SK-N-SH treated with all-trans-retinoic acid at 6 μM for 48 hours (cell line): ENCODE measurements at regions not wholly inside any gene's neighbourhood (a gene's known extent, or its start where the extent isn't known, plus 50 kb on each side); places are given as distances from the start of the nearest gene placed in this dataset.

Source experiments
- ARNTL ChIP-seq: fragments of 450-650 bp; formaldehyde crosslinking; IDR thresholded peaks from 2 replicates; pipeline ENCODE4 v1.5.0; 2020; ENCODE audit warnings: low read depth, mild to moderate bottlenecking, moderate library complexity, borderline replicate concordance
- ESRRG ChIP-seq: fragments of 250-450 bp; sonication (Bioruptor Pico); IDR thresholded peaks from 2 replicates; pipeline ENCODE4 v1.6.1; 2021; ENCODE audit warnings: mild to moderate bottlenecking
- GLIS3 ChIP-seq: fragments of 250-450 bp; sonication (Bioruptor Pico); IDR thresholded peaks from 2 replicates; pipeline ENCODE4 v1.5.0; 2020; ENCODE audit warnings: mild to moderate bottlenecking, moderate library complexity
- ISL1 ChIP-seq: fragments of 250-450 bp; sonication (Bioruptor Pico); IDR thresholded peaks from 2 replicates; pipeline ENCODE4 v2.1.2; 2022; ENCODE audit warnings: mild to moderate bottlenecking, moderate library complexity
- OSR1 ChIP-seq: fragments of 250-450 bp; sonication (Bioruptor Pico); IDR thresholded peaks from 2 replicates; pipeline ENCODE4 v1.8.0; 2022; ENCODE audit warnings: moderate library complexity, mild to moderate bottlenecking, inconsistent platforms
- PATZ1 ChIP-seq: fragments of 250-450 bp; sonication (Bioruptor Pico); IDR thresholded peaks from 2 replicates; pipeline ENCODE4 v1.8.0; 2020; ENCODE audit warnings: mild to moderate bottlenecking, moderate library complexity, borderline replicate concordance
- ZC3H10 ChIP-seq: fragments of 250-450 bp; sonication (Bioruptor Pico); IDR thresholded peaks from 2 replicates; pipeline ENCODE4 v1.5.1; 2021; ENCODE audit warnings: mild to moderate bottlenecking, moderate library complexity
- ZFP3 ChIP-seq: fragments of 250-450 bp; sonication (Bioruptor Pico); IDR thresholded peaks from 2 replicates; pipeline ENCODE4 v1.5.0; 2020; ENCODE audit warnings: mild to moderate bottlenecking, moderate library complexity
- ZFP30 ChIP-seq: fragments of 450-650 bp; formaldehyde crosslinking; IDR thresholded peaks from 2 replicates; pipeline ENCODE4 v1.5.0; 2022; ENCODE audit warnings: mild to moderate bottlenecking, moderate library complexity
- ZNF565 ChIP-seq: fragments of 450-650 bp; formaldehyde crosslinking; conservative IDR thresholded peaks from 2 replicates; pipeline ENCODE4 v1.5.0; 2020; ENCODE audit warnings: low read depth, mild to moderate bottlenecking, moderate library complexity
- ZNF70 ChIP-seq: fragments of 450-650 bp; formaldehyde crosslinking; IDR thresholded peaks from 2 replicates; pipeline ENCODE4 v1.5.0; 2020; ENCODE audit warnings: mild to moderate bottlenecking, moderate library complexity
- TF ChIP-seq, protein P1 (sequence below): fragments of 250-450 bp; sonication (Bioruptor Pico); IDR thresholded peaks from 2 replicates; pipeline ENCODE4 v1.5.0; 2020; ENCODE audit warnings: mild to moderate bottlenecking, moderate library complexity

GRCh38 chrX:96379951-96380350, 304.7 kb upstream of the DIAPH2 start:
- no peak for TF ChIP-seq PATZ1 (CRISPR knock-in tag)
- TF ChIP-seq ARNTL: no peak
- TF ChIP-seq ZC3H10: no peak
- TF ChIP-seq ZFP30 (CRISPR knock-in tag): no peak
- TF ChIP-seq ZNF70 (CRISPR knock-in tag): no peak
- TF ChIP-seq GLIS3 (CRISPR knock-in tag): no peak
- no peak for TF ChIP-seq OSR1 (CRISPR knock-in tag)
- no peak for TF ChIP-seq ESRRG (CRISPR knock-in tag)
- TF ChIP-seq, protein P1, sequence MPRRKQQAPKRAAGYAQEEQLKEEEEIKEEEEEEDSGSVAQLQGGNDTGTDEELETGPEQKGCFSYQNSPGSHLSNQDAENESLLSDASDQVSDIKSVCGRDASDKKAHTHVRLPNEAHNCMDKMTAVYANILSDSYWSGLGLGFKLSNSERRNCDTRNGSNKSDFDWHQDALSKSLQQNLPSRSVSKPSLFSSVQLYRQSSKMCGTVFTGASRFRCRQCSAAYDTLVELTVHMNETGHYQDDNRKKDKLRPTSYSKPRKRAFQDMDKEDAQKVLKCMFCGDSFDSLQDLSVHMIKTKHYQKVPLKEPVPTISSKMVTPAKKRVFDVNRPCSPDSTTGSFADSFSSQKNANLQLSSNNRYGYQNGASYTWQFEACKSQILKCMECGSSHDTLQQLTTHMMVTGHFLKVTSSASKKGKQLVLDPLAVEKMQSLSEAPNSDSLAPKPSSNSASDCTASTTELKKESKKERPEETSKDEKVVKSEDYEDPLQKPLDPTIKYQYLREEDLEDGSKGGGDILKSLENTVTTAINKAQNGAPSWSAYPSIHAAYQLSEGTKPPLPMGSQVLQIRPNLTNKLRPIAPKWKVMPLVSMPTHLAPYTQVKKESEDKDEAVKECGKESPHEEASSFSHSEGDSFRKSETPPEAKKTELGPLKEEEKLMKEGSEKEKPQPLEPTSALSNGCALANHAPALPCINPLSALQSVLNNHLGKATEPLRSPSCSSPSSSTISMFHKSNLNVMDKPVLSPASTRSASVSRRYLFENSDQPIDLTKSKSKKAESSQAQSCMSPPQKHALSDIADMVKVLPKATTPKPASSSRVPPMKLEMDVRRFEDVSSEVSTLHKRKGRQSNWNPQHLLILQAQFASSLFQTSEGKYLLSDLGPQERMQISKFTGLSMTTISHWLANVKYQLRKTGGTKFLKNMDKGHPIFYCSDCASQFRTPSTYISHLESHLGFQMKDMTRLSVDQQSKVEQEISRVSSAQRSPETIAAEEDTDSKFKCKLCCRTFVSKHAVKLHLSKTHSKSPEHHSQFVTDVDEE (CRISPR knock-in tag): no peak
- TF ChIP-seq ZNF565 (CRISPR knock-in tag): no peak
- no peak for TF ChIP-seq ISL1 (CRISPR knock-in tag)
- TF ChIP-seq ZFP3 (CRISPR knock-in tag): no peak
